ENCODE measurements at regions not wholly inside any gene's neighbourhood (a gene's known extent, or its start where the extent isn't known, plus 50 kb on each side); places are given as distances from the start of the nearest gene placed in this dataset.

GRCh38 chr4:147076179-147076578 is 130.5 kb upstream of the TTC29 start:
- TF ChIP-seq, protein P1, sequence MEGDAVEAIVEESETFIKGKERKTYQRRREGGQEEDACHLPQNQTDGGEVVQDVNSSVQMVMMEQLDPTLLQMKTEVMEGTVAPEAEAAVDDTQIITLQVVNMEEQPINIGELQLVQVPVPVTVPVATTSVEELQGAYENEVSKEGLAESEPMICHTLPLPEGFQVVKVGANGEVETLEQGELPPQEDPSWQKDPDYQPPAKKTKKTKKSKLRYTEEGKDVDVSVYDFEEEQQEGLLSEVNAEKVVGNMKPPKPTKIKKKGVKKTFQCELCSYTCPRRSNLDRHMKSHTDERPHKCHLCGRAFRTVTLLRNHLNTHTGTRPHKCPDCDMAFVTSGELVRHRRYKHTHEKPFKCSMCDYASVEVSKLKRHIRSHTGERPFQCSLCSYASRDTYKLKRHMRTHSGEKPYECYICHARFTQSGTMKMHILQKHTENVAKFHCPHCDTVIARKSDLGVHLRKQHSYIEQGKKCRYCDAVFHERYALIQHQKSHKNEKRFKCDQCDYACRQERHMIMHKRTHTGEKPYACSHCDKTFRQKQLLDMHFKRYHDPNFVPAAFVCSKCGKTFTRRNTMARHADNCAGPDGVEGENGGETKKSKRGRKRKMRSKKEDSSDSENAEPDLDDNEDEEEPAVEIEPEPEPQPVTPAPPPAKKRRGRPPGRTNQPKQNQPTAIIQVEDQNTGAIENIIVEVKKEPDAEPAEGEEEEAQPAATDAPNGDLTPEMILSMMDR (IDR thresholded peaks at IDR 0.05): no peak
- TF ChIP-seq POLR2A (IDR thresholded peaks at IDR 0.05) (no peak), POLR2AphosphoS5 (IDR thresholded peaks at IDR 0.05) (no peak)

Data from breast epithelium (tissue), 3 donors.